Activated naive CD4-positive, alpha-beta T cell (primary cell): ENCODE measurements at regions not wholly inside any gene's neighbourhood (a gene's known extent, or its start where the extent isn't known, plus 50 kb on each side); places are given as distances from the start of the nearest gene placed in this dataset.

Experiments used
- DNase-seq, 4 experiments: peaks; one replicate each; lab custom pipeline; 2025; lab: John Stamatoyannopoulos, UW

GRCh38 chr16:86998196-86999001 lies 318.8 kb downstream of the C16orf95 start:
- DNase-seq, result no peak

GRCh38 chr16:87000001-87000400 lies 317.2 kb downstream of the C16orf95 start:
- no peak for DNase-seq

DNA sequence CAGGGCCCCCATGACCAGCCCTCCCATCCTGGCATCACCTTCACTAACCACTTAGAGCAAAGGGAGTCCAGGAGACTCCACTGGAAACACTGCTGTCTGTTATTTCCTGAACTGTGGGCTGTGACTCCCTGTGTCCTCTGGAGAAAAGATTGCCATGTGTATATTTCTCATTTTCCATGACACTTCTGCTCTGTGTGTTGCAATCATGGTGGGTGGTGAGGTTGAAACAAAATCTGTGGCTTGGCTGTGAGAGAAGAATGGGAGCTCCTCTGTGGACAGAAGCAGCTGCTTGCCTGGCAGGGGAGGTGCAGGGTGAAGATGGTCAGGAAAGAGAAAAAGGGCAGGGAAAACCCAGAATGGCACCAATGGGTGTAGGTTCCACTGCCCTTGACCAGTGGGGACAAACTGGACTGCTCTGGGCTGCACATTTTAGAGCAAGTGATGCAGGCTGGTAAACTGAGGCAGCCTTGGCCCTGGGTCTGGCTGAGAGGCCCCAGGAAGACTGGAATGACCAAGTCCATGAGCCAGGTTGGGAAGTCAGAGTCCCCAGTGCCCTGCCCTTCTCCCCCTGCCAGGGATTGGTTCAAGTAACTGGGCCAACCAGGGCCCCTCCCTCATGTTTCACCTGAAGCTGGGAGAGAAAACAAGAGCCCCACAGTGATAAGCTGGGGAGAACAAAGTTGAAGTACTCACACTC lies 314.3 kb downstream of the C16orf95 start:
- no peak for DNase-seq

DNA sequence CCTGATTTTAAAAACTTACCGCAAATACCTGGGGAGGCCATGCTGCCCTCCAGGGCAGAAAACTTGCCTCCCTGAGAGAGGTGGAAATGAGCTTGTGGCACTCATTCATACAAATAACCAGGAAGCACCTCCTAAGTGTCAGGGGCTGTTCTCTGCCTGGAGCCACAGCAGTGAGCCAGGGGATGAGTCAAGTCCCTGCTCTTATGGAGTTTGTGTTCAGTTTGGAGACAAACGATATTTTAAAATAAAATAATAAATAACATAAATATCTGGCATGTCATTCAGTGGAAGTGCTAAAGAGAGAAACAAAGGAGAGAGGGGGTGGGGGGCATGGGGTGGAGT lies 313.8 kb downstream of the C16orf95 start:
- DNase-seq, result no peak

- no peak for DNase-seq
Observed at GRCh38 chr16:87006021-87006420, 311.2 kb downstream of the C16orf95 start.

GRCh38 chr16:87006789-87007745 lies 310.1 kb downstream of the C16orf95 start:
- DNase-seq, result no peak

- DNase-seq, result no peak
Observed at GRCh38 chr16:87007907-87008306, 309.3 kb downstream of the C16orf95 start.

DNA sequence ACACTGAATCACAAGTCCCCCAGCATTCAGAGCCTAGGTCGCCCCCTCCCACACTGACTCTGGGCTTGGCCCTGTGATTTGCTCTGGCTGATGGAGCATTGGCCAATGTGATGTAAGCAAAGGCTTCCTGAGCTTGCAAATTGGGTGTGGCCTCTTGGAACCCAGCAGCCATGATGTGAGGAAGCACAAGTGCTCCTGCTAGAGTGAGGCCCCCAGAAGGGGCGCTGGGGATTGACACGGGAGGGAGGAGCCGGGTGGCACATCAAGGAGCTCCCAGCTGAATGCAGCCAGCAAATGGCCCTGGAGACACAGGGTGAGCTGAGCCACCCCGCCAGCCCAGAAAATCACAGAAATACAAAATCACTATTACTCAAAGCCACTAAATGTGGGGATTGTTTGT lies 308.5 kb downstream of the C16orf95 start:
- no peak for DNase-seq

GRCh38 chr16:87012954-87013938 lies 303.9 kb downstream of the C16orf95 start:
- DNase-seq, result no peak

DNA sequence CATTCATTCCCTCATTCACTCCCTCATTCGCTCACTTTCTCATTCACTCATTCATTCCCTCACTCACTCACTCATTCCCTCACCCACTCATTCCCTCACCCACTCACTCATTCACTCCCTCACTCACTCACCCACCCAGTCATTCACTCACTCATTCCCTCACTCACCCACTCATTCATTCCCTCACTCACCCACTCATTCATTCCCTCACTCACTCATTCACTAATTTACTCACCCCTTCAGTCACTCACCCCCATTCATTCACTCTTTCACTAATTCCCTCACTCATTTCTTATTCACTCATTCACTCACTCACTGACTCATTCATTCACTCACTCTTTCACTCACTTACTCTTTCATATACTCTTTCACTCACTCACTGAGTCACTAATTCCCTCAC lies 303.1 kb downstream of the C16orf95 start:
- DNase-seq, result no peak

- DNase-seq, result no peak
Observed at GRCh38 chr16:87015021-87015420, 302.2 kb downstream of the C16orf95 start.

GRCh38 chr16:87016046-87017035 lies 300.9 kb downstream of the C16orf95 start:
- no peak for DNase-seq

DNA sequence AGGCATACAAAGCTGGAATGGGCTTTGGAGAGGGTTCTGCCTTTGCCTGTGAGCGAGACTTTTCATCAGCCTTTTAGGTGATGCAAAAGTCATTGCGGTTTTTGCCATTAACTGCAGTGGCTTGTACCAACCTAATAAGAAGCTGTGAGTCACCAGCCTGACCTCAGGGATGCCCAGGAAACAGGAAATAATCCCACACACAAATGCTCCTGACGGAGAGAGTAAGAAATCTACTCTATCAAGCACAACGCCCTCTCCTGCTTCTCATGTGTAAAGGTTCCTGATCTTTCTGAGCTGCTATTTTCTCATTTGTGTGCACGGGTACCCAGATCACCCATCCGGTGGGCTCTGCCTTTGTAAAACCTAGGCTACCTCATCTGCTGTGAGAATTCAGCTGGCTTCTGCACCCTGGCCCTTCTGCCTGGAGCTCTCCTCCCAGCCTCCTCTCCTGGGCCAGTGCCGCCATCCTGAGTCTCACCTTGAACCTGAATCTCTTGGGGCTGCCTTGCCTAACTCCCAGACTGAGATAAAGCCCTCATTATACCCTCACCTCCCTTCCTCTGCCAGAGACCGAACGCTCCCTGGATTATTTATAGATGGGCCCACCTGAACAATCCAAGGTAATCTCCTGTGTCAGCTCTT lies 299.7 kb downstream of the C16orf95 start:
- DNase-seq, result no peak

GRCh38 chr16:87025676-87026075 lies 291.5 kb downstream of the C16orf95 start:
- no peak for DNase-seq

GRCh38 chr16:87027056-87027616 lies 290.1 kb downstream of the C16orf95 start:
- no peak for DNase-seq

DNA sequence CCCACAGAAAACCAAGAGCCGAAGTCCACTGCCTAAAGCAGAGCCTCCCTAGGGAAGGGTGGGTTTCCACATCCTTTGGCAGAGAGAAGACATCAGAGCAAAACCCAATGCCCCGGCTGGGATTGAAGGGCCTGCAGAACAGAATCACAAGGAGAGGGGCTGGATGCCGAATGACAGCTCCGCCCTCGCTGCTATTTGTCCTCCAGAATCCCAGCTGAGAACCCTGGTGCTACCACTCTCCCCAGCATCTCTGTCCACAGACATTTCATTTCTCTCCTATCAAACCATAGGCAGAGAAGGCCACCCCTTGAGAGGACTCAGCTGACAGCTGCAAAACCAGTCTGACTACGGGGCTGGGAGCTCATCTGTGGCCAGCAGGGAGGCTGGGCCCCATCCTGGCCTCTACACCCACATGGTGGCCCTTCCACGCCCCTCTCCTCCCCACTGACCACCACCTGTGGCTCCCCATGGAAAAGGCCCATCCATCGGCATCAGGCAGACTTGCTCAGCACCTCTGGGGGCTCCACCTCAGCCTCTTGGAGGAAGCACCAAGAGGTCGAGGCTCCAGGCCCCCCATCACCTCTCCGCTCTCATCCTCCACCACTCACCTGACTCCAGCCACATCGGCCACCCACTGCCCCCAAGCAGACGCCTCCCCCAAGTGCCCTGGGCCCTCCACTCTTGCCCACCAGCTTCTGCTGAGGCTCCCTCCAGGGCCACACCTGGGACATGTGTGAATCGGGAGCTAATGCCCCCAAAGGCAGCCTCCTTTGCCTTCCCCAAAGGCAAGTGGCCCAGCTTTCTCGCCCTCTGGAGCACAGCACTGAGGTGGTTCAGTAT lies 288.5 kb downstream of the C16orf95 start:
- no peak for DNase-seq

DNA sequence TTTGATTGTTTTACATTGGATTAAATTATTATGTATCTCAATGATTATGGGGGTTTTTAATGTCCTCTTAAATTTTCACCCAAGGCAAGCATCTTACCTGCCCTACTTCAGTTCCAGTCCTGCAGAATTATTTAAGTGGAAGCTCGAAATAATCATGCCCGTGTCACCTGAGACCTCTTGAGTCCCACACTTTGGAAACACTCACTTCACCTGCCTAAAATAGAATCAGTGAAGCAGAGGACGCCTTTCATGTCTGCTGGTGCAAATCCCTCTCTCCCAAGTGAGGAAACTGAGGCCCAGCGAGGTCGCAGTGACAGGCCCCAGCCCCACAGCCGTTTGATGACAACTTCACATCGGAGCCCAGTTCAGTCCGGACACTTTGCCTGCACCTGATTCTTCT lies 284.6 kb downstream of the C16orf95 start:
- DNase-seq, result no peak

DNA sequence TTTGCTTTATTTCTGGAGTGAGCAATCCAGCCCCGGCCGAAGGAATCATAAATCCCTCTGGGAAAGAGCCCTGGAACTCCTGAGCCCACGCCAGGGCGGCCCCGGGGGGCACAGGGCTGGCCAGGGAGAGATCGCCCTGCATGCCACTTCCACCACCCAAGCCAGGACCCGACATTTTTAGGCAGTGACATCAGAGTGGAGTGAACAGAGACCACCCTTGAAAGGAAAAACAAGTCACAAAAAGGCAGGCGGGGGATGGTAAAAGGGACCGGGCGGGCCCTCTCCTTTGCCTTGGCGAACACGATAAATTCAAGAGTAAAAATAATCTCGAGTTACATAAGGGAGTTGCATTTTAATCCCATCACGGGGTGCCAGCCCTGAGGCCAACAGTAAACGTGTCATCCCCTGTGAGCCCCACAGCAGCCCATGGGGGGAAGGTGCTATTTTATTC lies 284.1 kb downstream of the C16orf95 start:
- no peak for DNase-seq
